ENCODE measurements at regions not wholly inside any gene's neighbourhood (a gene's known extent, or its start where the extent isn't known, plus 50 kb on each side); places are given as distances from the start of the nearest gene placed in this dataset.

DNA sequence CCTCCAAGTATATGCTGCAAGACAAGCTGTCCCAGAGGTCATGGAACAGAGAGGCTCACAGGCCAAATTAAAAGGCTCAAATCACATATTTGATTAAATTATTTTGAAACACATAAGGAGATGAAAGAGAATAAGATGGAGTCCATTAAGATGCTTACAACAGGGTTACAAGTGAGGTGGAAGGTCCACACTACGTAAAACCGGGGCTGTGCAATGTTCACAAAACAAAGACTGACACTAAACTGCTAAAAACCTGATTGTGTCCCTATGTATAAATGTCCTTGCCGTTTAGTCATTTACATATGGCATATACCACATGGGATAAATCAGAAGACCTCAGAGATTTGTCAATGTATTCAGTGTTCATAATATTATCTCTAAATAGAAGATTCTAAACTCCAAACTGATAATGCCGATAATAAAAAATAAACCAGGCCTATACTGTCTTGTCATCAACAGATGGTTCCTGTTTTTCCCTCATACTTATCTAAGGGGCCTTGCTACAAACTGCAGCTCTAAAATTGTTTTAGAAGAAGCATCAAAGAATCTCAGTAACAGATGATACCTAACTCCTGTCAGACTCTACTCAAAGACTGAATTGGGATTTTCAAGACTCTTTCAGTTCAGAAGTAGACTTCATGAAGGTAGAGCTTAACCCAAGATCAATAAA, 51.8 kb upstream of the RIPOR2 start:
- H3K79me2 ChIP-seq (ENCODE audit: insufficient read depth, low read length): no peaks in the 10 kb centered on the region
- TF ChIP-seq, protein P1, sequence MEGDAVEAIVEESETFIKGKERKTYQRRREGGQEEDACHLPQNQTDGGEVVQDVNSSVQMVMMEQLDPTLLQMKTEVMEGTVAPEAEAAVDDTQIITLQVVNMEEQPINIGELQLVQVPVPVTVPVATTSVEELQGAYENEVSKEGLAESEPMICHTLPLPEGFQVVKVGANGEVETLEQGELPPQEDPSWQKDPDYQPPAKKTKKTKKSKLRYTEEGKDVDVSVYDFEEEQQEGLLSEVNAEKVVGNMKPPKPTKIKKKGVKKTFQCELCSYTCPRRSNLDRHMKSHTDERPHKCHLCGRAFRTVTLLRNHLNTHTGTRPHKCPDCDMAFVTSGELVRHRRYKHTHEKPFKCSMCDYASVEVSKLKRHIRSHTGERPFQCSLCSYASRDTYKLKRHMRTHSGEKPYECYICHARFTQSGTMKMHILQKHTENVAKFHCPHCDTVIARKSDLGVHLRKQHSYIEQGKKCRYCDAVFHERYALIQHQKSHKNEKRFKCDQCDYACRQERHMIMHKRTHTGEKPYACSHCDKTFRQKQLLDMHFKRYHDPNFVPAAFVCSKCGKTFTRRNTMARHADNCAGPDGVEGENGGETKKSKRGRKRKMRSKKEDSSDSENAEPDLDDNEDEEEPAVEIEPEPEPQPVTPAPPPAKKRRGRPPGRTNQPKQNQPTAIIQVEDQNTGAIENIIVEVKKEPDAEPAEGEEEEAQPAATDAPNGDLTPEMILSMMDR (IDR thresholded peaks at IDR 0.05; ENCODE audit: extremely low read depth, low read depth, low read length): no peak
- H3K4me3 ChIP-seq (ENCODE audit: insufficient read depth, low read length): no peak overlapping the region
- no peaks in the 10 kb centered on the region for H3K36me3 ChIP-seq (ENCODE audit: insufficient read depth, low read length)
- H4K20me1 ChIP-seq (ENCODE audit: insufficient read depth, low read length): no peaks in the 10 kb centered on the region
- H3K4me2 ChIP-seq (ENCODE audit: insufficient read depth, low read length): no peak overlapping the region
- H2AFZ ChIP-seq (ENCODE audit: low read length): no peak overlapping the region
- no peaks in the 10 kb centered on the region for H3K27me3 ChIP-seq (ENCODE audit: insufficient read depth, low read length)
- H3K4me1 ChIP-seq (ENCODE audit: insufficient read depth, low read length): no peaks in the 10 kb centered on the region
- H3K9me3 ChIP-seq (ENCODE audit: low read depth, low read length): no peaks in the 10 kb centered on the region
- H3K27ac ChIP-seq (ENCODE audit: low read depth, low read length): no peak overlapping the region
- no peak for DNase-seq (ENCODE audit: insufficient read length, low spot score, missing footprints)

DNA sequence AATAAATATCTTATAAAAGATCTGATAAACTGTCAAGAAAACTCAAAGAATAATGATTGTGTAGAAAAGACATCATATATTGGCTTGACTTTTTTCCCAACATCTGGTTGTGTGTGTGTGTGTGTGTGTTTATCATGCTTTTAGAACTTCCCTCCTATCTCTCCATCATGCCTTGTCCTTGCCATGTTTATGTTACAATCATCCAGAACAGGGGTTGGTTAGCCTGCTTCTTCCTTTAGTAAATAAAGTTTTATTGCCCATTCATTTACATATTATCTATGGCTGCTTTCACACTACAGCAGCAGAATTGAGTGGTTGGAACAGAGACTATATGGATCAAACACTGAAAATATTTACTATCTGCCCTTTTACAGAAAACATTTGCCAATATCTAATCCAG, 52.8 kb upstream of the RIPOR2 start:
- Histone ChIP-seq H3K27me3 (ENCODE audit: insufficient read depth, low read length) (no peaks in the 10 kb centered on the region), H3K4me3 (ENCODE audit: insufficient read depth, low read length) (no peak overlapping the region), H3K27ac (ENCODE audit: low read depth, low read length) (no peak overlapping the region), H3K9me3 (ENCODE audit: low read depth, low read length) (no peaks in the 10 kb centered on the region), H3K4me2 (ENCODE audit: insufficient read depth, low read length) (no peak overlapping the region), H3K36me3 (ENCODE audit: insufficient read depth, low read length) (no peaks in the 10 kb centered on the region), H4K20me1 (ENCODE audit: insufficient read depth, low read length) (no peaks in the 10 kb centered on the region), H3K4me1 (ENCODE audit: insufficient read depth, low read length) (no peaks in the 10 kb centered on the region), H2AFZ (ENCODE audit: low read length) (no peak overlapping the region), H3K79me2 (ENCODE audit: insufficient read depth, low read length) (no peaks in the 10 kb centered on the region)
- TF ChIP-seq, protein P1 (IDR thresholded peaks at IDR 0.05; ENCODE audit: extremely low read depth, low read depth, low read length): no peak
- DNase-seq (ENCODE audit: insufficient read length, low spot score, missing footprints): no peak

DNA sequence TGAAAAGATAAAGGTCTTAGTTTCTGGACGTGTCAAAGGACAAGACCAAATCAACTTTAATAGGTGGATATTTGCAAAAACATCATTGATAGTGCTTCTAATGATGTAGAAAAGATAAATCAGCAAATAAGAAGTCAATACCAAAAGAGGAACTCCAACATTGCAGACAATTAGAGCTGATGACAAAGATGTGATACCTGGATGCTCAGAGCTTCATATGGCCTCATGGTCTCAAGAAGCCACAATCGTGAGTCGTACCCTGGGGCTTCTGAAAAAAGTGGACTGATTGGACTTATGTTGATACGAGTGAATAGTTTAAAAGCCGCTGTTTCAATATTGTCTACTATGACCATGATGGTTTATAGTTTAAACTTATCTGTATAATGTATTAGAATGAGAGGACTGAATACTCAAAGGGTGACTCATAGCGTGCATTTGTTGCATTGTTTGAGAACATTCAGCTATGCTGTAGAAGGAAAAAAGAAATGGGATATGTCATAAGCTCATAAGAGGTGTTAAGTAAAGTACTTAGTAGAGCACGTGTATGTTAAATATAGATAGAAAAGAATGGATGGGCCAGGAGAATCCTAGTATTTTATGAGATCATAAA, 54.6 kb upstream of the RIPOR2 start:
- no peaks in the 10 kb centered on the region for H3K27me3 ChIP-seq (ENCODE audit: insufficient read depth, low read length)
- no peaks in the 10 kb centered on the region for H3K9me3 ChIP-seq (ENCODE audit: low read depth, low read length)
- H3K79me2 ChIP-seq (ENCODE audit: insufficient read depth, low read length): no peaks in the 10 kb centered on the region
- no peaks in the 10 kb centered on the region for H3K4me1 ChIP-seq (ENCODE audit: insufficient read depth, low read length)
- no peaks in the 10 kb centered on the region for H3K36me3 ChIP-seq (ENCODE audit: insufficient read depth, low read length)
- no peak for DNase-seq (ENCODE audit: insufficient read length, low spot score, missing footprints)
- no peak overlapping the region for H3K27ac ChIP-seq (ENCODE audit: low read depth, low read length)
- no peak overlapping the region for H3K4me3 ChIP-seq (ENCODE audit: insufficient read depth, low read length)
- H2AFZ ChIP-seq (ENCODE audit: low read length): no peak overlapping the region
- no peaks in the 10 kb centered on the region for H4K20me1 ChIP-seq (ENCODE audit: insufficient read depth, low read length)
- TF ChIP-seq, protein P1 (IDR thresholded peaks at IDR 0.05; ENCODE audit: extremely low read depth, low read depth, low read length): no peak
- H3K4me2 ChIP-seq (ENCODE audit: insufficient read depth, low read length): no peak overlapping the region

DNA sequence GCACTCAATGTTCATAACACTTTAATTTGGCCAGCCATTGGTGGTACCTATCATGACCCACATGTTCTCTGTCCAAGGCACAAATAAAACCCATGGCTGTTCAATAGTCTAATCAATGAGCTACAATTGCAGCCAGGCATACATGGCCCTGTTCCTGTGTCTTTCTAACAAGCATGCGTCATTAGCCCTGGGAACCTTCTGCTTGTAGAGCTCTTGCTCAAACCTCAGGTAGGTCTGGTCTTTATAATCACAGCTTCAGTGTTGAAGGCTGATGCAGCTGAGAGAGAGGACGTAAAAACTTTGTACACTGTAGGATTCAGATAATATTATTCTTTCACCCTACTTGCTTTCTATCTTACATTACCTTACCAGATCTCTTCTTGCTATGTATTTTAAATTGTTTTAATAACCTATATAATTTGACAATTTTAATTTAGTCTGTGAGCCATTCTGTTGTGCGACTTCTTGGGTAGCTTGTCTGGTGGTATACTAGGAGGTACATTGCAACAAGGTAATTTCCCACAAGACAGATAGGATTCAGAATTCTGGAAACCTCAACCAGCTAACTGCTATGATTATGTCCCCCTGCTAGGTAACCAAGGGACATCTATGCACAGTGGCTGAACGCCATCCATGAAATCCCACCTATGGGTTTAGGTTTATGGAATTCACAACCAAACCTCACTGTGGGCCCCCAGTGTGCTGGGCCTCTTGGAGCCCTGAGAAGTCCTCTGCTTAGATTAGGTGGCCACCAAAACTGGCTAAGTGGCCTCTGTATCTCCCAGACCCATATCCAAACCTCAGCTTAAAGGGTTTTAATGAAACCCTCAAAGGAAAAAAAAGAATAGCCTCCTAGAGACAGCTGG, 55.4 kb upstream of the RIPOR2 start:
- Histone ChIP-seq H3K4me1 (ENCODE audit: insufficient read depth, low read length) (no peaks in the 10 kb centered on the region), H4K20me1 (ENCODE audit: insufficient read depth, low read length) (no peaks in the 10 kb centered on the region), H3K9me3 (ENCODE audit: low read depth, low read length) (no peaks in the 10 kb centered on the region), H2AFZ (ENCODE audit: low read length) (no peak overlapping the region), H3K27me3 (ENCODE audit: insufficient read depth, low read length) (no peaks in the 10 kb centered on the region), H3K36me3 (ENCODE audit: insufficient read depth, low read length) (no peaks in the 10 kb centered on the region), H3K4me3 (ENCODE audit: insufficient read depth, low read length) (no peak overlapping the region), H3K4me2 (ENCODE audit: insufficient read depth, low read length) (no peak overlapping the region), H3K79me2 (ENCODE audit: insufficient read depth, low read length) (no peaks in the 10 kb centered on the region), H3K27ac (ENCODE audit: low read depth, low read length) (no peak overlapping the region)
- TF ChIP-seq, protein P1 (IDR thresholded peaks at IDR 0.05; ENCODE audit: extremely low read depth, low read depth, low read length): no peak
- DNase-seq (ENCODE audit: insufficient read length, low spot score, missing footprints): no peak

Measured in osteoblast (primary cell).